GM18858 (cell line): ENCODE measurements at regions not wholly inside any gene's neighbourhood (a gene's known extent, or its start where the extent isn't known, plus 50 kb on each side); places are given as distances from the start of the nearest gene placed in this dataset.
"Not testable (repeated sequence)": the region's sequence is repeated elsewhere in the genome, so short reads cannot be mapped to it uniquely, and the experiment has no call there.

Experiments
- ATAC-seq: cut with Tn5 transposase; IDR thresholded peaks from one replicate; pipeline ENCODE4 v1.9.1; 2021; ENCODE audit not compliant: unreplicated experiment

- ATAC-seq, result no peak
Measured at GRCh38 chr12:28059668-28060067, 87.1 kb upstream of the PTHLH start.

DNA sequence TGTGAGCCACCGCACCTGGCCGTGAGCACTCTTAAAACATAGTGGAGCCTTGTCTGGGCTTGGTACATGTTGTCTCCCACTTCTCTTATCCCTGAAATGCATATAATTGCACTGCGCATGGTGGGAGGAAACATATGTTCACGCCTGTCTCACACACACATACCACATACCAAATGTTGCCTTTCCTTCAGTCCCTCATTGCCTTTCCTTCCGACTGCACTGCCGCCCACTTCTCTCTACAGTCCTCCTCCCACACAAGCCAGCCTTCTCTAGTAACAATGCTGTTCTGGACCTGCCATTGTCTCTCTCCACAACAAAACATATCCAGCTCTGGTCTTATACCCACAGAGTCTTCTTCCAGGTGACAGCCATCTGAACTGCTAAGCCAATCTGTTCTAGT is 88.3 kb upstream of the PTHLH start:
- no peak for ATAC-seq

GRCh38 chr12:28063355-28063880 is 90.9 kb upstream of the PTHLH start:
- ATAC-seq, result no peak

DNA sequence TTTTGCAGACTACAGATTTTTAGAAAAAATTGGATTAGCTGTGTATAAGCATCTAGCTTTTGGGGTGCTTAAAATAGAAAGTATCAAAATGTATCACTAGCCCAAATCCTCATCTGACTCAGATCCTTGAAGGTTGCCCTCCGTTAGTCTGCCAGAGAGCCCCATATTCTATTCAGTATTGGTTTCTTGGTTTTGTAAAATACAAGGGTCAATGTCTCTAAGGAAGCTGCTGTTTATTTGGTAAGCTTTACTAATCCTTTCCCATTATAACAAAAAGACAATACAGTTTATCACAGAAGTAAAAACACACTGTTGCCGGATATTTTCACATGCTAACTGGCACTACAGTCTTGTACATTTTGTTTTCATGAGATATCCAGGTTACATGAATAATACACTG is 92.8 kb upstream of the PTHLH start:
- ATAC-seq, result no peak

DNA sequence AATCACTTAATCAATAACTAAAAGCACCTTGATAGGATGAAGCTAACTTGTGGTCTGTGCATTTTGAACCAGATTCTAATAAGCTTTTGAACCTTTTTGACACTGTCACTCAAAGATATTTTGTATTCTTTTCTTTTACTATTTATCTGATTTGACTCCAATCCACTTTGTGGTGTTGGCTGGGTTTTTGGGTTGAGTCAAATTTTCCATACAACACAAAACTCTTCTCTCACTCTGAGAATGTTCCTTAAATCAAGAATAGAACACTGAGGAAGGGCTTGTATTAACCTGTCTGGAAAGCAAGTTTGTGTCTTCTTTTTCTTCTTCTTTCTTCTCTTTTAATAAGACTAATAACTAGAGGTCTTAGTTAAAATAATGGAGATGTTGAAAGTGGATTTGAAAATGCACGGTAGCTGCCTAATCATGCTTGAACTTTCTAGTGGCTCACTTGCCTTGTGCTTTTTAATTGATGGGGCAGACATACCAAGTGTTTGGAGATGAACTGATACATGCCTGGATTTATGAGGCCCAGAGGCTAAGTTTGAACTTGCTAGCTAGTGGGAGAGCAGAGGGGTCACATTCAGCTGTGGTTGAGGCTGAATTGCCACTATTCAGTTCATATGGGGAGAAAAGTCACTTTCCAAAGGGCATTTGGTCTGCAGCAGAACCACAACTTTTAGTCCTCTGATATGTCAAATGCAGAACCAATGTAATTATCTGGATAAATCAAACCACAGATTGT is 93.5 kb upstream of the PTHLH start:
- ATAC-seq, result no peak

- ATAC-seq, result no peak
Measured at GRCh38 chr12:28066879-28067278, 94.3 kb upstream of the PTHLH start.

DNA sequence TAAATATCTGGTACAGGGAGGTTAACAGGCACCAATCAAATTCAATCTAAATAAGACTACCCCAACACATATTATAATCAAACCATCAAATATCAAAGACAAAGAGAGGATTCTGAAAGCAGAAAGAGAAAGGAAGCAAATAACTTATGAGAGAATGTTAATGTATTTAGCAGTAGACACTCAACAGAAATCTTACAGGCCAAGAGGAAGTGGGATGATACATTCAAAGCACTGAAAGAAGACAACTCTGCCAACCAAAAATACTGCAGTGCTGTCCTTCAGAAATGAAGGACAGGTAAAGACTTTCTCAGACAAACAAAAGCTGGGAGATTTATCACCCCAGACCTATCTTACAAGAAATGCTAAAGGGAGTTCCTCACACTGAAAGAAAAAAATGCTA is 95.9 kb upstream of the PTHLH start:
- ATAC-seq, result no peak

GRCh38 chr12:28079539-28079938 is 107.0 kb upstream of the PTHLH start:
- ATAC-seq, result no peak

- ATAC-seq, result no peak
Measured at GRCh38 chr12:28082096-28082495, 108.2 kb upstream of the CCDC91 start.

- ATAC-seq, result no peak
Measured at GRCh38 chr12:28083840-28084678, 106.2 kb upstream of the CCDC91 start.

- ATAC-seq, result peak; percentile 80
Measured at GRCh38 chr12:28086521-28087155, 103.6 kb upstream of the CCDC91 start.

DNA sequence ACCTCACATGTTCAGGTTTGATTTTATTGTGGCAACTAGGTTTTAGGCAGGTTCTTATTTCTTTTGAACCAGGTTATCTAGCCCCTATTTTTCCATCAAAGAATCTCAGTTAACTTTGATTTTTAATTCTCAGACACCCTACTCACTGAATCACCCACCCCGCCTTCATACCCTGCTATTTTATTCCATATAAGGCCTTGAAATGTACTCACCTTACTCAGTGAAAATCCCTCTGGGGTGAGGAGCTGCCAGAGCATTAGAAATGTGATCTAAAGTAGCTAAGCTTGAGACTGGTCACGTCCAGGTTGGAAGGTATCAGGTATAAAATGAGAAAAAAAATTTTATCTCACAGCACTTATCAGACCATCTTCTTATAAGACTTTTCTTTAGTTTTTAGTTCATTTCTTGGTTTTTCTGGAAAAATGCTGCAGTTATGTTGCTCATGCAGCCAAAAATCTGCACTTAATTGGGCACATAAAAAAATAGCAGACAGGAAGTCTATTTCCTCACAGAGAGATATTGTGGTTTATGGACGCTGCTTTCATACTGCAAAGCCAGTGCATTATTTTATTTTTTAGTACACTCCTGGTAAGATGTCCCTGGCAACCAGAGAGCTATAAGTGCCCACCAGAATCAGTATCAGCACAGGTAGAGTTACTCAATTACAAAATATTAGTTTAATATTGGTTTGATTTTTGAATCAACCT is 101.5 kb upstream of the CCDC91 start:
- ATAC-seq, result no peak

DNA sequence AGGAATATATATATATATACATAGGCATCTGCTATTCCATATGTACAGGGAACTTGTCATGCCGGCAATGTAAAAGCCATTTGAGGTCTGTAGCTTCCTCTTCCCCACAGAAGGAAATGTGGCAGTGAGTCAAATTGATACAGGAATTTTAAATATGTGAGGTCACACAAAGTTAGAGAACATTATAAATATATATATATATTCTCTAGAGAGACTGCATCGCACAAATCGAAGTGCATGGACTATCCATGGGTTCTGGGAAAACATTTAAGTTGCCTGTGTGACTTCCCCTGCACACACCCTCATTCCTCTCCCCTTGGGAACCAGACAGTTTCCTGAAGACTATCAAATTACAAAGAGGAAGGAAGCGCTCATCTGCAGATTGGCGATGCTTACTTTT is 100.9 kb upstream of the CCDC91 start:
- ATAC-seq, result no peak

- no peak for ATAC-seq
Measured at GRCh38 chr12:28090835-28091234, 99.4 kb upstream of the CCDC91 start.

GRCh38 chr12:28092396-28092795 is 97.9 kb upstream of the CCDC91 start:
- ATAC-seq, result no peak

- no peak for ATAC-seq
Measured at GRCh38 chr12:28096649-28097048, 93.6 kb upstream of the CCDC91 start.

DNA sequence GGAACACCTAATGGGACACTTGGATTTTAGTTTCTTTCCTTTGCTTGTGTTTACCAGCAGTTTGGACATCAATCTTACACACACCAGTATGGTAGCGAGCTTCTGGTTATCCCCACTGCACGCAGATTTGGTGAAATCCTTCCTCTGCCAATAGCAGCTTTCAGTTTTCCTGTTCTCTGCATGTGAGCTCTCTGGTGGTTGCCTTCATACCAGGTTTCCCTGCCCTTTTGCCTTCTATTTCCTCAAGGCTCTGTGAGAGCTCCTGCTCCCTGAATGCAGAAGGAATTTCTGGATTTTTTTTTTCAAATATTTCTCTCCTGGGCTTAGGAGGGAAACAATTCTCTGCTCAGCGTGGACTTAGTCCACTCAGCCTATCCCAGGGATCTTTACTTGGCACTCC is 93.0 kb upstream of the CCDC91 start:
- no peak for ATAC-seq

DNA sequence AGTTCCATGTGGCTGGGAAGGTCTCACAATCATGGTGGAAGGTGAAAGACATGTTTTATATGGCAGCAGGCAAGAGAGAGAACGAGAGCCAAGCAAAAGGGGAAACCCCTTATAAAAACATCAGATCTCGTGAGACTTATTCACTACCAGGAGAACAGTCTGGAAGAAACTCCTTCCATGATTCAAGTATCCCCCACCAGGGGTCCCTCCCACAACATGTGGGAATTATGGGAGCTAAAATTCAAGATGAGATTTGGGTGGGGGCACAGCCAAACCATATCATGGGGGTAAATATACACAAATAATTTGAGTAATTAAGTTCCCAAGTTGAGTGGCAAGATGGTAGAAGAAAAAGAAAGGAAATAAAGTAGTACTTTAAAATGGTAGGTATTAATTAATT is 91.0 kb upstream of the CCDC91 start:
- ATAC-seq, result not testable (repeated sequence)

- ATAC-seq, result no peak
Measured at GRCh38 chr12:28099871-28100270, 90.4 kb upstream of the CCDC91 start.

DNA sequence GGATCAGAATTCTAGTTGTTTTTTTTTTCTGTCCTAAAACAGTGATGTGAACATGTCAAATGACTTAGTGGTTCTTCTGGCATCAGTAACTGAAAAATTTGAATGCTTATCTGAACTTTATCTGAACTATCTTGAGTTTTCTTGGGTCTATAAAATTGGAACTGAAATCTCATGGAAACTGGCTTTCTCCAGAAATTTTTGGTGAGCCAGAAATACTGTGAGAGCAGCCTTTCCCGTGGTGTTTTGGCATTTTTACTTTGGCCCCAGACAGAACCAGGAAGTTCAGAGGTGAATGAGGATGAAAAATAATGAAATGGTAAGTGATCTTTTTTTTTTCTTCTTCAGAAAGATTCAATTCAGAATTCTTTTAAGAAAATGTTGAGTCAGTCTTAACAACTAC is 89.5 kb upstream of the CCDC91 start:
- no peak for ATAC-seq

DNA sequence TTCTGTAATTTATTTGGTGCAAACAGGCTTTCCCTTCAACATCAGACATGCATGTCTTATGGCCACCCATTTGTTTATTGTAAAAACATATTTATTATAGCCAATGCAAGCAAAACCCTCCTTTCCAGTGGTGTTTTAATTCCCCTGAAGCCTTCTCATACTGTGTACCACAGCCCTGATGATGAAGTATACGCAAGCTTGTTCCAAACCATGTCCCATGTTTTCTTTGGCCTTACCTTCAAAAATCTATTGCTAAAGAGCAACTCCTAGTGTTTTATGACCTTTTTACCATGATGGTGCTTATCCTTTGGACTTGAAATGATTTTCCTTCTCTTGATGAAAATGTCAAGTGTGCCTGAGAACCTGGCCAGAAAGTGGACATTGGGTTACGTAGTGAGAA is 85.9 kb upstream of the CCDC91 start:
- no peak for ATAC-seq
